ENCODE measurements at regions not wholly inside any gene's neighbourhood (a gene's known extent, or its start where the extent isn't known, plus 50 kb on each side); places are given as distances from the start of the nearest gene placed in this dataset.
"Not testable (repeated sequence)": the region's sequence is repeated elsewhere in the genome, so short reads cannot be mapped to it uniquely, and the experiment has no call there.

- no peaks in the 10 kb centered on the region for H3K9me3 ChIP-seq
- no peak overlapping the region for H3K4me3 ChIP-seq
- H3K36me3 ChIP-seq: no peaks in the 10 kb centered on the region
- H3K27me3 ChIP-seq: no peaks in the 10 kb centered on the region
- peak; percentile 16 for DNase-seq
These were observed 51.7 kb upstream of the COL8A1 start for GRCh38 chr3:99586701-99587100.

GRCh38 chr3:99579965-99580364 is 58.4 kb upstream of the COL8A1 start:
- Histone ChIP-seq H3K27me3 (no peaks in the 10 kb centered on the region), H3K36me3 (no peaks in the 10 kb centered on the region), H3K9me3 (peaks cover 10% of the 10 kb centered on the region), H3K4me3 (no peak overlapping the region)
- no peak for DNase-seq

GRCh38 chr3:99579246-99579645 is 59.1 kb upstream of the COL8A1 start:
- Histone ChIP-seq H3K4me3 (no peak overlapping the region), H3K27me3 (no peaks in the 10 kb centered on the region), H3K36me3 (no peaks in the 10 kb centered on the region), H3K9me3 (peaks cover 14% of the 10 kb centered on the region)
- peak; percentile 25 for DNase-seq

- no peak overlapping the region for H3K4me3 ChIP-seq
- no peak for DNase-seq
- no peaks in the 10 kb centered on the region for H3K27me3 ChIP-seq
- H3K9me3 ChIP-seq: peaks cover 15% of the 10 kb centered on the region
- no peaks in the 10 kb centered on the region for H3K36me3 ChIP-seq
These were observed 59.9 kb upstream of the COL8A1 start for GRCh38 chr3:99578339-99578970.

GRCh38 chr3:99576904-99577559 is 61.4 kb upstream of the COL8A1 start:
- no peak for DNase-seq
- Histone ChIP-seq H3K9me3 (peaks cover 15% of the 10 kb centered on the region), H3K27me3 (no peaks in the 10 kb centered on the region), H3K4me3 (no peak overlapping the region), H3K36me3 (no peaks in the 10 kb centered on the region)

- DNase-seq: no peak
These were observed 62.7 kb upstream of the COL8A1 start for GRCh38 chr3:99575683-99576082.

GRCh38 chr3:99570061-99570460 is 68.3 kb upstream of the COL8A1 start:
- peaks cover 7% of the 10 kb centered on the region for H3K9me3 ChIP-seq
- no peaks in the 10 kb centered on the region for H3K36me3 ChIP-seq
- DNase-seq: no peak
- no peak overlapping the region for H3K4me3 ChIP-seq
- no peaks in the 10 kb centered on the region for H3K27me3 ChIP-seq

More at GRCh38 chr3:99575683-99576082, 62.7 kb upstream of the COL8A1 start:
- H3K27me3 ChIP-seq: no peaks in the 10 kb centered on the region
- no peaks in the 10 kb centered on the region for H3K36me3 ChIP-seq
- H3K4me3 ChIP-seq: no peak overlapping the region
- peaks cover 15% of the 10 kb centered on the region for H3K9me3 ChIP-seq

- no peak for DNase-seq
- H3K27me3 ChIP-seq: no peaks in the 10 kb centered on the region
- H3K36me3 ChIP-seq: no peaks in the 10 kb centered on the region
- H3K4me3 ChIP-seq: no peak overlapping the region
- peaks cover 1% of the 10 kb centered on the region; the same call in 1 of the 2 replicates for H3K9me3 ChIP-seq
These were observed 69.6 kb upstream of the COL8A1 start for GRCh38 chr3:99568663-99569335.

GRCh38 chr3:99565331-99565730 is 73.1 kb upstream of the COL8A1 start:
- no peaks in the 10 kb centered on the region; the same call in 1 of the 2 replicates for H3K9me3 ChIP-seq
- H3K27me3 ChIP-seq: no peaks in the 10 kb centered on the region
- no peak overlapping the region for H3K4me3 ChIP-seq
- no peaks in the 10 kb centered on the region for H3K36me3 ChIP-seq
- no peak for DNase-seq

- Histone ChIP-seq H3K36me3 (no peaks in the 10 kb centered on the region), H3K4me3 (no peak overlapping the region), H3K9me3 (no peaks in the 10 kb centered on the region; the same call in 1 of the 2 replicates), H3K27me3 (no peaks in the 10 kb centered on the region)
- no peak for DNase-seq
These were observed 75.3 kb upstream of the COL8A1 start for GRCh38 chr3:99562990-99563607.

- DNase-seq: no peak
- H3K27me3 ChIP-seq: no peaks in the 10 kb centered on the region
- no peak overlapping the region for H3K4me3 ChIP-seq
- no peaks in the 10 kb centered on the region for H3K36me3 ChIP-seq
- no peaks in the 10 kb centered on the region; the same call in none of the 2 replicates for H3K9me3 ChIP-seq
These were observed 76.3 kb upstream of the COL8A1 start for GRCh38 chr3:99562138-99562537.

- no peak for DNase-seq
- Histone ChIP-seq H3K4me3 (no peak overlapping the region), H3K9me3 (no peaks in the 10 kb centered on the region; the same call in none of the 2 replicates), H3K27me3 (no peaks in the 10 kb centered on the region), H3K36me3 (no peaks in the 10 kb centered on the region)
These were observed 77.3 kb upstream of the COL8A1 start for GRCh38 chr3:99561056-99561455.

- H3K36me3 ChIP-seq: no peaks in the 10 kb centered on the region
- no peak for DNase-seq
- no peak overlapping the region for H3K4me3 ChIP-seq
- no peaks in the 10 kb centered on the region; the same call in none of the 2 replicates for H3K9me3 ChIP-seq
- no peaks in the 10 kb centered on the region for H3K27me3 ChIP-seq
These were observed 79.2 kb upstream of the COL8A1 start for GRCh38 chr3:99559196-99559595.

GRCh38 chr3:99555885-99556284 is 82.5 kb upstream of the COL8A1 start:
- DNase-seq, H3K36me3 ChIP-seq, H3K27me3 ChIP-seq: not testable (repeated sequence)

GRCh38 chr3:99551520-99551919 is 86.9 kb upstream of the COL8A1 start:
- Histone ChIP-seq H3K4me3 (no peak overlapping the region), H3K36me3 (no peaks in the 10 kb centered on the region), H3K27me3 (no peaks in the 10 kb centered on the region), H3K9me3 (no peaks in the 10 kb centered on the region)
- no peak for DNase-seq

More at GRCh38 chr3:99555885-99556284, 82.5 kb upstream of the COL8A1 start:
- not testable (repeated sequence) for H3K4me3 ChIP-seq, H3K9me3 ChIP-seq

- H3K9me3 ChIP-seq: no peaks in the 10 kb centered on the region
- H3K36me3 ChIP-seq: no peaks in the 10 kb centered on the region
- no peaks in the 10 kb centered on the region for H3K27me3 ChIP-seq
- DNase-seq: no peak
- no peak overlapping the region for H3K4me3 ChIP-seq
These were observed 88.3 kb upstream of the COL8A1 start for GRCh38 chr3:99549957-99550603.

- DNase-seq: no peak
- Histone ChIP-seq H3K36me3 (no peaks in the 10 kb centered on the region), H3K4me3 (no peak overlapping the region), H3K27me3 (no peaks in the 10 kb centered on the region), H3K9me3 (no peaks in the 10 kb centered on the region)
These were observed 89.2 kb upstream of the COL8A1 start for GRCh38 chr3:99549220-99549619.
